ENCODE measurements at regions not wholly inside any gene's neighbourhood (a gene's known extent, or its start where the extent isn't known, plus 50 kb on each side); places are given as distances from the start of the nearest gene placed in this dataset.

DNA sequence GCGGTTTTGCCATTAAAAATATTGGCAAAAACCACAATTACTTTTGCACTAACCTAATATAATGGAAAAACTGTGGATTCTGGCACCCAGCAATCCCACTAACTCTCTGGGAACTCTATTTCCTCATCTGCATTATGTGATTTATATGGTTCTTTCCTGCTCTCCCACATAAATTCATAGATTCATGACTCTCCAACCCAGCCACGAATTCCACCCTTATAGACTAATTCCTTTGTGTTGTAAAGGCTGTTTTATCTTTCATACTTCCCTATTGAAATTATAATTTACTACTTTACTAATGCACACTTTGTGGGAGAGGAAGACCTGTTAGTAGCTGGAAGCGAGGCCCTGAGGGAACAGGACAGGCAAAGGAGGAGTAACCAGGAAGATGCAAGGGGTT, 88.4 kb upstream of the GNAO1 start:
- ChIA-PET CTCF (no interaction called here), SMC1A (ENCODE audit: uncharacterized antibody, unreplicated experiment) (no interaction called here), RAD21 (ENCODE audit: unreplicated experiment) (no interaction called here), POLR2A (no interaction called here)
- H4K20me1 ChIP-seq (ENCODE audit: control insufficient read depth, insufficient read depth), result no peaks in the 10 kb centered on the region
- no peaks in the 10 kb centered on the region for H3K4me1 ChIP-seq (ENCODE audit: control insufficient read depth, insufficient read depth, low read length)
- H3K27me3 ChIP-seq (replicated peaks in 1 of 2; ENCODE audit: control insufficient read depth in 2 of 2, insufficient read depth in 2 of 2, low read length in 1 of 2), result no peaks in the 10 kb centered on the region; a peak in 2 of 4 replicates
- in situ Hi-C loops (cut with MboI) (no loop called here), intact Hi-C loops (cut with micrococcal nuclease; ENCODE audit: unreplicated experiment) (no loop called here)
- H3K4me2 ChIP-seq (ENCODE audit: control insufficient read depth, insufficient read depth), result no peak overlapping the region
- BruUV-seq (replicated peaks), result no TSS peak
- ATAC-seq, result no peak
- H3K9ac ChIP-seq (ENCODE audit: control insufficient read depth, insufficient read depth, low read length), result no peak overlapping the region
- no peaks in the 10 kb centered on the region for H3K9me3 ChIP-seq (replicated peaks; ENCODE audit: control insufficient read depth, insufficient read depth, low read length)
- no peak overlapping the region for H3K4me3 ChIP-seq
- TF ChIP-seq GATAD2B (conservative IDR thresholded peaks at IDR 0.05; ENCODE audit: low read depth) (no peak), JUNB (IDR thresholded peaks at IDR 0.05) (no peak), EP300 (IDR thresholded peaks at IDR 0.05; ENCODE audit: borderline replicate concordance in 1 of 2, control insufficient read depth in 1 of 2, low read depth in 2 of 2, low read length in 2 of 2) (no peak), MEF2A (IDR thresholded peaks at IDR 0.05; ENCODE audit: insufficient read depth, low read depth, low read length) (no peak), CREM (IDR thresholded peaks at IDR 0.05; ENCODE audit: low read depth) (no peak), IKZF2 (IDR thresholded peaks at IDR 0.05) (no peak), NFYB (IDR thresholded peaks at IDR 0.05; ENCODE audit: insufficient read depth, low read depth, low read length) (no peak), CHD2 (IDR thresholded peaks at IDR 0.05; ENCODE audit: borderline replicate concordance, low read depth, low read length) (no peak), SMAD1 (IDR thresholded peaks at IDR 0.05; ENCODE audit: low read depth, partially characterized antibody) (no peak), NFXL1 (IDR thresholded peaks at IDR 0.05; ENCODE audit: borderline replicate concordance) (no peak), ZBTB33 (IDR thresholded peaks at IDR 0.05) (no peak), CEBPB (IDR thresholded peaks at IDR 0.05; ENCODE audit: borderline replicate concordance in 1 of 2, low read depth in 2 of 2, low read length in 2 of 2) (no peak), SREBF2 (IDR thresholded peaks at IDR 0.05; ENCODE audit: low read length) (no peak), HSF1 (IDR thresholded peaks at IDR 0.05; ENCODE audit: low read depth, low read length) (no peak)
- TF ChIP-seq, protein P1, sequence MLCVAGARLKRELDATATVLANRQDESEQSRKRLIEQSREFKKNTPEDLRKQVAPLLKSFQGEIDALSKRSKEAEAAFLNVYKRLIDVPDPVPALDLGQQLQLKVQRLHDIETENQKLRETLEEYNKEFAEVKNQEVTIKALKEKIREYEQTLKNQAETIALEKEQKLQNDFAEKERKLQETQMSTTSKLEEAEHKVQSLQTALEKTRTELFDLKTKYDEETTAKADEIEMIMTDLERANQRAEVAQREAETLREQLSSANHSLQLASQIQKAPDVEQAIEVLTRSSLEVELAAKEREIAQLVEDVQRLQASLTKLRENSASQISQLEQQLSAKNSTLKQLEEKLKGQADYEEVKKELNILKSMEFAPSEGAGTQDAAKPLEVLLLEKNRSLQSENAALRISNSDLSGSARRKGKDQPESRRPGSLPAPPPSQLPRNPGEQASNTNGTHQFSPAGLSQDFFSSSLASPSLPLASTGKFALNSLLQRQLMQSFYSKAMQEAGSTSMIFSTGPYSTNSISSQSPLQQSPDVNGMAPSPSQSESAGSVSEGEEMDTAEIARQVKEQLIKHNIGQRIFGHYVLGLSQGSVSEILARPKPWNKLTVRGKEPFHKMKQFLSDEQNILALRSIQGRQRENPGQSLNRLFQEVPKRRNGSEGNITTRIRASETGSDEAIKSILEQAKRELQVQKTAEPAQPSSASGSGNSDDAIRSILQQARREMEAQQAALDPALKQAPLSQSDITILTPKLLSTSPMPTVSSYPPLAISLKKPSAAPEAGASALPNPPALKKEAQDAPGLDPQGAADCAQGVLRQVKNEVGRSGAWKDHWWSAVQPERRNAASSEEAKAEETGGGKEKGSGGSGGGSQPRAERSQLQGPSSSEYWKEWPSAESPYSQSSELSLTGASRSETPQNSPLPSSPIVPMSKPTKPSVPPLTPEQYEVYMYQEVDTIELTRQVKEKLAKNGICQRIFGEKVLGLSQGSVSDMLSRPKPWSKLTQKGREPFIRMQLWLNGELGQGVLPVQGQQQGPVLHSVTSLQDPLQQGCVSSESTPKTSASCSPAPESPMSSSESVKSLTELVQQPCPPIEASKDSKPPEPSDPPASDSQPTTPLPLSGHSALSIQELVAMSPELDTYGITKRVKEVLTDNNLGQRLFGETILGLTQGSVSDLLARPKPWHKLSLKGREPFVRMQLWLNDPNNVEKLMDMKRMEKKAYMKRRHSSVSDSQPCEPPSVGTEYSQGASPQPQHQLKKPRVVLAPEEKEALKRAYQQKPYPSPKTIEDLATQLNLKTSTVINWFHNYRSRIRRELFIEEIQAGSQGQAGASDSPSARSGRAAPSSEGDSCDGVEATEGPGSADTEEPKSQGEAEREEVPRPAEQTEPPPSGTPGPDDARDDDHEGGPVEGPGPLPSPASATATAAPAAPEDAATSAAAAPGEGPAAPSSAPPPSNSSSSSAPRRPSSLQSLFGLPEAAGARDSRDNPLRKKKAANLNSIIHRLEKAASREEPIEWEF (IDR thresholded peaks at IDR 0.05; ENCODE audit: insufficient replicate concordance, low read depth, low read length), result no peak
- no peaks in the 10 kb centered on the region for H3K36me3 ChIP-seq (ENCODE audit: control insufficient read depth in 2 of 2, insufficient read depth in 2 of 2, low read length in 1 of 2)
- H3K79me2 ChIP-seq (ENCODE audit: control insufficient read depth, insufficient read depth, low read length), result no peaks in the 10 kb centered on the region
- DNase-seq (ENCODE audit: low read depth, low spot score), result no peak
- H2AFZ ChIP-seq (ENCODE audit: control insufficient read depth, low read depth, low read length), result no peak overlapping the region
- H3K27ac ChIP-seq (ENCODE audit: control insufficient read depth, insufficient read depth), result no peak overlapping the region
- no peak for FAIRE-seq
- 29% methylated on average over 3 of the region's 3 CpGs for WGBS (ENCODE audit: insufficient coverage, insufficient replicate concordance, low lambda C conversion rate, missing lambda C conversion rate)

Measured in GM12878 (cell line).